ENCODE measurements at regions not wholly inside any gene's neighbourhood (a gene's known extent, or its start where the extent isn't known, plus 50 kb on each side); places are given as distances from the start of the nearest gene placed in this dataset.
A peak's percentile ranks its signal among the peaks of the same experiment; 100 is the strongest.
"Not testable (repeated sequence)": the region's sequence is repeated elsewhere in the genome, so short reads cannot be mapped to it uniquely, and the experiment has no call there.

GRCh38 chr6:15110726-15111354 is 135.0 kb upstream of the JARID2 start:
- Mint-ChIP-seq H3K27ac (no peak overlapping the region), H3K4me3 (no peak overlapping the region)

GRCh38 chr6:15111576-15111975 is 134.3 kb upstream of the JARID2 start:
- not testable (repeated sequence) for H3K4me1 Mint-ChIP-seq (ENCODE audit: low read depth in 2 of 2); H3K36me3 Mint-ChIP-seq

More at GRCh38 chr6:15110726-15111354, 135.0 kb upstream of the JARID2 start:
- no peaks in the 10 kb centered on the region for H3K27me3 Mint-ChIP-seq
- no peaks in the 10 kb centered on the region for H3K9me3 Mint-ChIP-seq
- DNase-seq (ENCODE audit: low spot score) (no peak), ATAC-seq (no peak)
- peaks cover 4 to 5% of the 10 kb centered on the region in 2 donors for H3K4me1 Mint-ChIP-seq (ENCODE audit: low read depth in 2 of 2)
- no peaks in the 10 kb centered on the region for H3K36me3 Mint-ChIP-seq

GRCh38 chr6:15113587-15113986 is 132.3 kb upstream of the JARID2 start:
- H3K36me3 Mint-ChIP-seq: no peaks in the 10 kb centered on the region
- H3K4me3 Mint-ChIP-seq: no peak overlapping the region
- H3K9me3 Mint-ChIP-seq: no peaks in the 10 kb centered on the region
- DNase-seq (ENCODE audit: low spot score) (no peak), ATAC-seq (no peak)
- no peak overlapping the region for H3K27ac Mint-ChIP-seq
- H3K27me3 Mint-ChIP-seq: no peaks in the 10 kb centered on the region
- peaks cover 4 to 5% of the 10 kb centered on the region in 2 donors for H3K4me1 Mint-ChIP-seq (ENCODE audit: low read depth in 2 of 2)

More at GRCh38 chr6:15111576-15111975, 134.3 kb upstream of the JARID2 start:
- H3K27me3 Mint-ChIP-seq; ATAC-seq; H3K9me3 Mint-ChIP-seq; H3K4me3 Mint-ChIP-seq; DNase-seq (ENCODE audit: low spot score): not testable (repeated sequence)
- peak overlapping the region in 1 of 2 donors; percentile 26 for H3K27ac Mint-ChIP-seq

DNA sequence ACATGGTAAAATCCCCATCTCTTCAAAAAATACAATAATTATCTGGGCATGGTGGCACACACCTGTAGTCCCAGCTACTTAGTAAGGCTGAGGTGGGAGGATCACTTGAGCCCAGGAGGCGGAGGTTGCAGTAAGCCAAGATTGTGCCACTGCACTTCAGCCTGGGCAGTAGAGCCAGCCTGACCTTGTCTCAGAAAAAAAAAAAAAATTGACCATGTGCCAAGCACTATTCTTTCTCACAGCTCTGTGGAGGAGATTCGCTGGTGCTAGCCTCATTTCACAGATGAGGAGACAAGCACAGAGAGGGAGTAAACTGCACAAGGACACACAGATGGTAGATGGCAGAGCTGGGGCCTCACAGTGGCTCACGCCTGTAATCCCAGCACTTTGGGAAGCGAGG is 131.8 kb upstream of the JARID2 start:
- H3K4me3 Mint-ChIP-seq: no peak overlapping the region
- H3K27ac Mint-ChIP-seq: peak overlapping the region in 1 of 2 donors; percentile 26
- no peaks in the 10 kb centered on the region for H3K9me3 Mint-ChIP-seq
- H3K27me3 Mint-ChIP-seq: no peaks in the 10 kb centered on the region
- DNase-seq (ENCODE audit: low spot score) (no peak), ATAC-seq (no peak)
- peaks cover 4 to 5% of the 10 kb centered on the region in 2 donors for H3K4me1 Mint-ChIP-seq (ENCODE audit: low read depth in 2 of 2)
- H3K36me3 Mint-ChIP-seq: no peaks in the 10 kb centered on the region

GRCh38 chr6:15116889-15117288 is 129.0 kb upstream of the JARID2 start:
- Mint-ChIP-seq H3K9me3 (no peaks in the 10 kb centered on the region), H3K4me1 (ENCODE audit: low read depth in 2 of 2) (peaks cover 5% of the 10 kb centered on the region in 2 donors), H3K36me3 (no peaks in the 10 kb centered on the region), H3K27ac (peak overlapping the region in 1 of 2 donors; percentile 47), H3K4me3 (no peak overlapping the region), H3K27me3 (no peaks in the 10 kb centered on the region)
- DNase-seq (ENCODE audit: low spot score) (no peak), ATAC-seq (no peak)

DNA sequence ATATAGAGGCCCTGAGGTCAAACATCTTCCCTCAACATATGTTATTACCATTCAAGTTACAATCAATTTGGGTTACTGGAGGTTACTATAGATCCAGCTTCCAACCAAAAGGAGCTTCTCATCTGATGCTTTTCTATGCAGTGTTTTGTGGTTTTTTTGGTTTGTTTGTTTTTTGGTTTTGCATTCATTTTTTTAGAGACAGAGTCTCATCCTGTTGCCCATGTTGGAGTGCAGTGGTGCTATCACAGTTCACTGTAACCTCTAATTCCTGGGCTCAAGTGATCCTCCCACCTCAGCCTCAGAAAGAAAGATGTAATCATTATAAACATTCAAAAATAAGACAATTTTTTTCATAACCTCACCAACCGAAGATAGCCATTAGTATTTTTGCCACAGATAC is 124.4 kb upstream of the JARID2 start:
- no peaks in the 10 kb centered on the region for H3K9me3 Mint-ChIP-seq

GRCh38 chr6:15121977-15122550 is 123.8 kb upstream of the JARID2 start:
- H3K36me3 Mint-ChIP-seq: no peaks in the 10 kb centered on the region
- no peaks in the 10 kb centered on the region for H3K9me3 Mint-ChIP-seq
- no peak for ATAC-seq
- no peak overlapping the region for H3K4me3 Mint-ChIP-seq
- H3K4me1 Mint-ChIP-seq (ENCODE audit: low read depth in 2 of 2): peaks cover 5% of the 10 kb centered on the region in 2 donors
- no peak for DNase-seq (ENCODE audit: low spot score)
- no peaks in the 10 kb centered on the region for H3K27me3 Mint-ChIP-seq
- H3K27ac Mint-ChIP-seq: no peak overlapping the region

More for the DNA sequence above, 124.4 kb upstream of the JARID2 start:
- Mint-ChIP-seq H3K4me3 (no peak overlapping the region), H3K27ac (peak overlapping the region in 1 of 2 donors; percentile 17), H3K36me3 (no peaks in the 10 kb centered on the region), H3K27me3 (no peaks in the 10 kb centered on the region), H3K4me1 (ENCODE audit: low read depth in 2 of 2) (peaks cover 5% of the 10 kb centered on the region in 2 donors)
- no peak for ATAC-seq
- no peak for DNase-seq (ENCODE audit: low spot score)

- Mint-ChIP-seq H3K9me3 (no peaks in the 10 kb centered on the region), H3K4me1 (ENCODE audit: low read depth in 2 of 2) (peaks cover 24 to 29% of the 10 kb centered on the region in 2 donors), H3K4me3 (peak overlapping the region; percentile 58), H3K36me3 (no peaks in the 10 kb centered on the region), H3K27ac (peak overlapping the region; percentile 82 to 93), H3K27me3 (no peaks in the 10 kb centered on the region)
- ATAC-seq (peak; percentile 67 to 80), DNase-seq (ENCODE audit: low spot score) (no peak)
Measured at GRCh38 chr6:15129887-15130286, 116.0 kb upstream of the JARID2 start.

GRCh38 chr6:15131234-15131633 is 114.6 kb upstream of the JARID2 start:
- Mint-ChIP-seq H3K4me1 (ENCODE audit: low read depth in 2 of 2) (peaks cover 24 to 29% of the 10 kb centered on the region in 2 donors), H3K27ac (peak overlapping the region; percentile 22 to 93)
- no peak for ATAC-seq

GRCh38 chr6:15131651-15132061 is 114.2 kb upstream of the JARID2 start:
- H3K4me3 Mint-ChIP-seq: no peak overlapping the region
- H3K4me1 Mint-ChIP-seq (ENCODE audit: low read depth in 2 of 2): peaks cover 24 to 29% of the 10 kb centered on the region in 2 donors
- H3K27ac Mint-ChIP-seq: peak overlapping the region; percentile 22 to 93
- H3K36me3 Mint-ChIP-seq: no peaks in the 10 kb centered on the region
- no peaks in the 10 kb centered on the region for H3K9me3 Mint-ChIP-seq
- ATAC-seq (no peak), DNase-seq (ENCODE audit: low spot score) (no peak)
- no peaks in the 10 kb centered on the region for H3K27me3 Mint-ChIP-seq

More at GRCh38 chr6:15131234-15131633, 114.6 kb upstream of the JARID2 start:
- Mint-ChIP-seq H3K9me3 (no peaks in the 10 kb centered on the region), H3K36me3 (no peaks in the 10 kb centered on the region), H3K27me3 (no peaks in the 10 kb centered on the region), H3K4me3 (no peak overlapping the region)
- no peak for DNase-seq (ENCODE audit: low spot score)

DNA sequence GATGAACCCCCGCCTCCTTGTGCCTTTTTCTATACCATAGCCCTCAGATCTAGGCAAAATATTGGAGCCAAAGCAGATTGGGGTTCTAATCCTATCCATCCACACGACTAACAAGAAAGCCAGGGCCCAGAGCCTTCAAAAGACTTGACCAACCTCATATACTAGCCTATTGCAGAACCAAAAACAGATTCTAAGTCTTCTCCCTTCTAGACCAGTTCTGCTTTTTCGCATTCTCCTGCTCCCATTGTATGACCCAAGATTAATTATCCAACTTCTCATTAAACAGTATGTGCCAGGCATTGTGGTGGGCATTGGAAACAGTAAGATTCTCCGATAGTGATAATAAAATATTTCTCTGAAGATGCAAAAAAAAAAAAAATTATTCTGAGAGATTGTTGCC is 113.7 kb upstream of the JARID2 start:
- ATAC-seq (no peak), DNase-seq (ENCODE audit: low spot score) (no peak)
- Mint-ChIP-seq H3K9me3 (no peaks in the 10 kb centered on the region), H3K27ac (peak overlapping the region; percentile 22 to 93), H3K27me3 (no peaks in the 10 kb centered on the region), H3K36me3 (no peaks in the 10 kb centered on the region), H3K4me1 (ENCODE audit: low read depth in 2 of 2) (peaks cover 24 to 29% of the 10 kb centered on the region in 2 donors), H3K4me3 (peak overlapping the region; percentile 4)

DNA sequence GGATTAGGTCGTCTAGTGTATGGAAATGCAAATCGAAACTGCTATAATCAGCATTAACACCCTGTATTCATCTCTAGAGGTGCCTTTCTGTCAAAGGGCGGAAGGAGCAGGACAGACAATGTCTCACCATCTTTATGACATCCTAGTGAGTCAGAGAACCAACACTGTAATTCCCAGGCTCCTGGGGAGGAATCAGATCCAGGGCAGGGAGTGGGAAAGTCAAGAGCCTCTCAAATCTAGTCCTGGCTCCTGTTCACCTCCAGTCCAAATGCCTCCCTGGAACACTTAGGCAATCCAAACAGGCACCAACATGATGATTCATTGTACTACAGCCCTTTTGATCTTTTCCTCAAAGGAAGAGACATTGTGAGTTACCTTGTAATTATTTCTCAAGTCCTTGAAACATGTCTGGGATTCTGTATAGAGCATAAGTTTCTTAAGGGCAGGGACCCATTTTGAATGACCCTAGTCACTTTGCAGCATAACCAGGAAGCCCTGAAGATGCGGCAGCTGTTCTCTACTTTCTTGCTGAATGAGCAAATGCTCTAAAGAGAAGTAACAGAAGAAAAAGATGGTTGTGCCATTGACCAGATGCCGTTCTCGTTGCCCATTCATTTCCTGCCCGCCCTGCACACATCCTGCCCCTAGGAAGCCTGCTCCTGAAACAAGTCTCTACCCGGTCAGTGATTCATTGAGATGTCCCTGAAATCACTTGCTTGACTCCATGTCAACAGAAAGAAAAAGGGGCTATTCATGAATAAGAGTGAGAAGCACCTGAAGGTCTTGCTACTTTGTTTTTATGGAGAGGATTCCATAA is 112.8 kb upstream of the JARID2 start:
- H3K4me3 Mint-ChIP-seq: no peak overlapping the region
- no peaks in the 10 kb centered on the region for H3K27me3 Mint-ChIP-seq
- H3K9me3 Mint-ChIP-seq: no peaks in the 10 kb centered on the region
- H3K4me1 Mint-ChIP-seq (ENCODE audit: low read depth in 2 of 2): peaks cover 24 to 29% of the 10 kb centered on the region in 2 donors
- H3K36me3 Mint-ChIP-seq: no peaks in the 10 kb centered on the region
- no peak for DNase-seq (ENCODE audit: low spot score)
- H3K27ac Mint-ChIP-seq: peak overlapping the region; percentile 22 to 93
- peak in 1 of 2 donors; percentile 70 for ATAC-seq

DNA sequence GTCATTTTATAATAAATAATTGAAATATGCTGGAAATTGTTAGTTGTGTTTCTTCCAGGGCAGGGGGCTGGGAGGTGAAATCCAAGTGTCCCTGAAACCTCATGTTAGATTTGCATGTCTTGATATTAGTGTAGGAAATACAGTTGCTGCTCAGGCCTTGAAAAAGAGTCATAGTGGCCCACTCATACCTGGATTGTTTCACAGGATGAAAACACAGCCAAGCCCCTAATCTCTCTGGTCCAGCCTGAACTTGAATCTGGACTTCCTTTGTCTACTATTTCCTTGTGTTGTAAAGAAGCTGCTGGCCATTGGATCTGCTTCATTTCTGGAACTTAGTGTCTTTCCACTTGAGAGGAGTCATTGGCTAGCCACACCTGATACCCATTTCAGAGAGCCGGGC is 108.8 kb upstream of the JARID2 start:
- Mint-ChIP-seq H3K4me1 (ENCODE audit: low read depth in 2 of 2) (peaks cover 10 to 14% of the 10 kb centered on the region in 2 donors), H3K27ac (peak overlapping the region in 1 of 2 donors; percentile 67), H3K9me3 (no peaks in the 10 kb centered on the region), H3K36me3 (no peaks in the 10 kb centered on the region), H3K4me3 (no peak overlapping the region), H3K27me3 (no peaks in the 10 kb centered on the region)
- DNase-seq (ENCODE audit: low spot score): no peak
- peak in 1 of 2 donors; percentile 59 for ATAC-seq

- peaks cover 4% of the 10 kb centered on the region in 2 donors for H3K4me1 Mint-ChIP-seq (ENCODE audit: low read depth in 2 of 2)
- no peak overlapping the region for H3K4me3 Mint-ChIP-seq
- no peaks in the 10 kb centered on the region for H3K36me3 Mint-ChIP-seq
Measured at GRCh38 chr6:15143086-15143485, 102.8 kb upstream of the JARID2 start.

More at GRCh38 chr6:15143086-15143485, 102.8 kb upstream of the JARID2 start:
- Mint-ChIP-seq H3K9me3 (no peaks in the 10 kb centered on the region), H3K27me3 (peaks cover 0 to 13% of the 10 kb centered on the region in 2 donors), H3K27ac (no peak overlapping the region)
- DNase-seq (ENCODE audit: low spot score) (no peak), ATAC-seq (no peak)
